ENCODE measurements at regions not wholly inside any gene's neighbourhood (a gene's known extent, or its start where the extent isn't known, plus 50 kb on each side); places are given as distances from the start of the nearest gene placed in this dataset.

DNA sequence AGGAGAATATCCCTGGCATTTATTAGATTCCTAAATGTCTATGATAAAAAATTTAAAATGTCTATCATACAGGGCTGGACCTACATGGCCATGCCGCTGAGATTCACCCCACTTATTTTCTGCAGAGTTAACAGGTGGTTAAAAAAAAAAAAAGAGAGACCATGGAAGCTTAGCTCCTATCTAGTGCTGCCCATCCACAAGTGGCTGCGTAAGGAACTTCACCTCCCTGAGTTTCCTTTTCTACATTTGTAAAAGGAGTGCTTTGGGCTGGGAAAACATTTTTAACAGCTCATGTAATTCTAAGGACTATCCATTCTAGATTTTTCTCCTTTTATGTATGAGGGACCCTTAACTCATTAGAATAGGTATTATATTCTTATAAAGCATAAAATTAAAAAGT lies 534.1 kb downstream of the MMUT start (continued):
- TF ChIP-seq, protein P1, sequence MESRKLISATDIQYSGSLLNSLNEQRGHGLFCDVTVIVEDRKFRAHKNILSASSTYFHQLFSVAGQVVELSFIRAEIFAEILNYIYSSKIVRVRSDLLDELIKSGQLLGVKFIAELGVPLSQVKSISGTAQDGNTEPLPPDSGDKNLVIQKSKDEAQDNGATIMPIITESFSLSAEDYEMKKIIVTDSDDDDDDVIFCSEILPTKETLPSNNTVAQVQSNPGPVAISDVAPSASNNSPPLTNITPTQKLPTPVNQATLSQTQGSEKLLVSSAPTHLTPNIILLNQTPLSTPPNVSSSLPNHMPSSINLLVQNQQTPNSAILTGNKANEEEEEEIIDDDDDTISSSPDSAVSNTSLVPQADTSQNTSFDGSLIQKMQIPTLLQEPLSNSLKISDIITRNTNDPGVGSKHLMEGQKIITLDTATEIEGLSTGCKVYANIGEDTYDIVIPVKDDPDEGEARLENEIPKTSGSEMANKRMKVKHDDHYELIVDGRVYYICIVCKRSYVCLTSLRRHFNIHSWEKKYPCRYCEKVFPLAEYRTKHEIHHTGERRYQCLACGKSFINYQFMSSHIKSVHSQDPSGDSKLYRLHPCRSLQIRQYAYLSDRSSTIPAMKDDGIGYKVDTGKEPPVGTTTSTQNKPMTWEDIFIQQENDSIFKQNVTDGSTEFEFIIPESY (IDR thresholded peaks at IDR 0.05): no peak
- no peak for TF ChIP-seq SIN3A (IDR thresholded peaks at IDR 0.05; ENCODE audit: low read depth, low read length)

DNA sequence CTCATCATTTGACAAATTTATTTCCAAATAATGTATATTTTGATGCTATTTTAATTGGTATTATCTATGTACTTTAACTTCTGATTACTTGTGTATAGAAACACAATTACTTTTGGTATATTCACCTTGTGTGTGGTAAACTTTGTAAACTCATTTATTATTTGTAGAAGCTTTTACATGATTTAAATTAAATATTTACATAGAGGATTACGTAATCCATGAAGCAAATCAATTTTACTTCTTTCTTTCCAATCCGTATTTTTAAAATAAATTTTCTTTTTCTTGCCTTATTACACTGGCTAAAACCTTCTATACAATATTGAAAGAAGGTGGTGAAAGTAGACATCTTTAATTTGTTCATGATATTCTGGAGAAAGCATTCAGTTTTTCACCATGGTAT lies 540.2 kb downstream of the MMUT start:
- BruUV-seq (replicated peaks): no TSS peak
- no peak for TF ChIP-seq E2F8 (IDR thresholded peaks at IDR 0.05; ENCODE audit: low read depth, partially characterized antibody)
- no peak for TF ChIP-seq RCOR1 (conservative IDR thresholded peaks at IDR 0.05; ENCODE audit: low read depth, low read length)
- TF ChIP-seq SMC3 (IDR thresholded peaks at IDR 0.05; ENCODE audit: borderline replicate concordance, low read length): no peak
- TF ChIP-seq ZNF274 (IDR thresholded peaks at IDR 0.05; ENCODE audit: insufficient read depth, insufficient read length): no peak
- TF ChIP-seq BACH1 (IDR thresholded peaks at IDR 0.05; ENCODE audit: borderline replicate concordance): no peak
- TF ChIP-seq, protein P2, sequence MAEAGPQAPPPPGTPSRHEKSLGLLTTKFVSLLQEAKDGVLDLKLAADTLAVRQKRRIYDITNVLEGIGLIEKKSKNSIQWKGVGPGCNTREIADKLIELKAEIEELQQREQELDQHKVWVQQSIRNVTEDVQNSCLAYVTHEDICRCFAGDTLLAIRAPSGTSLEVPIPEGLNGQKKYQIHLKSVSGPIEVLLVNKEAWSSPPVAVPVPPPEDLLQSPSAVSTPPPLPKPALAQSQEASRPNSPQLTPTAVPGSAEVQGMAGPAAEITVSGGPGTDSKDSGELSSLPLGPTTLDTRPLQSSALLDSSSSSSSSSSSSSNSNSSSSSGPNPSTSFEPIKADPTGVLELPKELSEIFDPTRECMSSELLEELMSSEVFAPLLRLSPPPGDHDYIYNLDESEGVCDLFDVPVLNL (IDR thresholded peaks at IDR 0.05; ENCODE audit: low read depth, low read length): no peak
- TF ChIP-seq MYB (IDR thresholded peaks at IDR 0.05; ENCODE audit: borderline replicate concordance, low read depth, low read length): no peak
- Histone ChIP-seq H3K79me2 (ENCODE audit: control insufficient read depth, insufficient read depth, low read length) (no peaks in the 10 kb centered on the region), H3K4me1 (ENCODE audit: control insufficient read depth, insufficient read depth, low read length) (no peaks in the 10 kb centered on the region), H3K9ac (ENCODE audit: control insufficient read depth, insufficient read depth, low read length) (no peak overlapping the region), H3K9me3 (replicated peaks; ENCODE audit: control insufficient read depth, insufficient read depth, low read length) (no peaks in the 10 kb centered on the region), H3K4me3 (no peak overlapping the region), H3K27ac (ENCODE audit: control insufficient read depth, insufficient read depth) (no peak overlapping the region), H2AFZ (ENCODE audit: control insufficient read depth, low read depth, low read length) (no peak overlapping the region), H3K27me3 (replicated peaks in 1 of 2; ENCODE audit: control insufficient read depth in 2 of 2, insufficient read depth in 2 of 2, low read length in 1 of 2) (no peaks in the 10 kb centered on the region), H3K36me3 (ENCODE audit: control insufficient read depth in 2 of 2, insufficient read depth in 2 of 2, low read length in 1 of 2) (no peaks in the 10 kb centered on the region), H3K4me2 (ENCODE audit: control insufficient read depth, insufficient read depth) (no peak overlapping the region), H4K20me1 (ENCODE audit: control insufficient read depth, insufficient read depth) (no peaks in the 10 kb centered on the region)
- in situ Hi-C loops (cut with MboI): no loop called here
- ChIA-PET CTCF (no interaction called here), POLR2A (no interaction called here), SMC1A (ENCODE audit: uncharacterized antibody, unreplicated experiment) (no interaction called here), RAD21 (ENCODE audit: unreplicated experiment) (no interaction called here)
- no peak for FAIRE-seq
- intact Hi-C loops (cut with micrococcal nuclease; ENCODE audit: unreplicated experiment): no loop called here
- DNase-seq (ENCODE audit: low read depth, low spot score): no peak
- WGBS (ENCODE audit: insufficient coverage, insufficient replicate concordance, low lambda C conversion rate, missing lambda C conversion rate): 0% methylated on average over 2 of the region's 2 CpGs
- ATAC-seq: no peak

Data from GM12878 (cell line).